ENCODE measurements at regions not wholly inside any gene's neighbourhood (a gene's known extent, or its start where the extent isn't known, plus 50 kb on each side); places are given as distances from the start of the nearest gene placed in this dataset.
"Not testable (repeated sequence)": the region's sequence is repeated elsewhere in the genome, so short reads cannot be mapped to it uniquely, and the experiment has no call there.

GRCh38 chr9:135284386-135285134, 195.0 kb upstream of the PPP1R26 start:
- no peaks in the 10 kb centered on the region for H3K36me3 ChIP-seq (replicated peaks; ENCODE audit: control insufficient read depth, insufficient read depth, low read length)
- no peak for DNase-seq
- no peaks in the 10 kb centered on the region for H3K27me3 ChIP-seq (ENCODE audit: control insufficient read depth, insufficient read depth, low read length)
- H3K4me3 ChIP-seq (ENCODE audit: insufficient read depth, low read depth, low read length), result no peak overlapping the region

DNA sequence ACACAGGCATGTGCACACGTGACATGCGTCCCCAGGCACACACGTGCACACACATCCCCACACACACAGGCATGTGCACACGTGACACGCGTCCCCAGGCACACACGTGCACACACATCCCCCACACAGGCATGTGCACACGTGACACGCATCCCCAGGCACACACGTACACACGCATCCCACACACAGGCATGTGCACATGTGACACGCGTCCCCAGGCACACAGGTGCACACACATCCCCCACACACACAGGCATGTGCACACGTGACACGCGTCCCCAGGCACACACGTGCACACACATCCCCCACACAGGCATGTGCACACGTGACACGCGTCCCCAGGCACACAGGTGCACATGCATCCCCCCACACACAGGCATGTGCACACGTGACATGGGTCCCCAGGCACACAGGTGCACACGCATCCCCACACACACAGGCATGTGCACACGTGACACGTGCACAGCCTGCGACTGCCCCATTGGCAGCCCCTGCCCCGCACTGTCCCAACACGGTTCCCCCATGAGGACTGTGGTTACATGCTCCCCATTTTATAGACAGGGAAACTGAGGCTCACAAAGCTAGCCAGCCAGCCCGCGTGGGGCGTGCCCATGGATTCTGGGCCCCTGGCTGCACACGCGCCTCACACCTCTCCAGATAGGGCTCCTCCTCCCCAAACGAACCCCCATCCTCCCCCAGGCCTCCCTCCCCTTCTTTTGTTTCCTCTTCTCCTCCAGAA, 193.2 kb upstream of the PPP1R26 start:
- H3K36me3 ChIP-seq (replicated peaks; ENCODE audit: control insufficient read depth, insufficient read depth, low read length); H3K27me3 ChIP-seq (ENCODE audit: control insufficient read depth, insufficient read depth, low read length); DNase-seq; H3K4me3 ChIP-seq (ENCODE audit: insufficient read depth, low read depth, low read length): not testable (repeated sequence)

DNA sequence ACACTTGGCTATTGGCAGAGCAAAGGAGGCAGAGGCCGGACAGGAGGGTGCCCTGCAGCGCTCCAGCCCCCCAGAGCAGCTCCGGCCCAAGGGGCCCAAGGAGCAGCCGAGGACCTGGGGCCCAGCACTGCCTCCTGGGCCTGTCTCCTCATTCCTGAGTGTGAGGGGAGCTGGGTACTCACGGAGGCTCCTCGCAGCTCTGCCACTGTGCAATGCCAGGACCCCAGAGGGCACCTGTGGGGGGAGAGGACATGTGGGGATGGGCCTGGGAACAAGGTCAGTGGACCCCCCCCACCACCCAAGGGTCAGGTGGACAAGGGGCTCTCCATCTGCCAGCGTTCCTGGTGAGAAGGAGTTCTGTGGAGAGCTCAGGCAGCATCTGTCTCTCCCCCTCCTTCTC, 192.6 kb upstream of the PPP1R26 start:
- Histone ChIP-seq H3K27me3 (ENCODE audit: control insufficient read depth, insufficient read depth, low read length) (no peaks in the 10 kb centered on the region), H3K4me3 (ENCODE audit: insufficient read depth, low read depth, low read length) (no peak overlapping the region), H3K36me3 (replicated peaks; ENCODE audit: control insufficient read depth, insufficient read depth, low read length) (no peaks in the 10 kb centered on the region)
- DNase-seq, result no peak

- Histone ChIP-seq H3K36me3 (replicated peaks; ENCODE audit: control insufficient read depth, insufficient read depth, low read length) (no peaks in the 10 kb centered on the region), H3K27me3 (ENCODE audit: control insufficient read depth, insufficient read depth, low read length) (no peaks in the 10 kb centered on the region), H3K4me3 (ENCODE audit: insufficient read depth, low read depth, low read length) (no peak overlapping the region)
- DNase-seq, result no peak
Observed at GRCh38 chr9:135287627-135288026, 192.0 kb upstream of the PPP1R26 start.

DNA sequence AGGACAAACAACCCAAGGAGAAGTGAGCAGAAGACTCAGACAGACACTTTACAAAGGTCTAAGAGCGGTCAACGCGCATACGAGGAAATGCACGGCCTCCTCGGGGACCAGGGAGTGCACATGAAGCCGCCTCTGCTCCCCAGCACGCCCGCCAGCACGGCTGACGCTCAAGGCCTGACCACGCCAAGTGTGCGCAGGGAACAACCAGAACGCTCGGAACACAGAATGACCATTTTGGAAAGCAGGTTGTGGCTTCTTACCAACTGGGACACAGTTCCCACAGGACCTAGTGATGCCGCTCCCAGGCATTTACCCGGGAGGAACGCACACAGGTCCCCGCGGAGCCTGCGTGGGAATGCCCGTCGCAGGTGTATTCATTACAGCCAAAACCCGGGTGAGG, 191.5 kb upstream of the PPP1R26 start:
- Histone ChIP-seq H3K27me3 (ENCODE audit: control insufficient read depth, insufficient read depth, low read length) (no peaks in the 10 kb centered on the region), H3K4me3 (ENCODE audit: insufficient read depth, low read depth, low read length) (no peak overlapping the region), H3K36me3 (replicated peaks; ENCODE audit: control insufficient read depth, insufficient read depth, low read length) (no peaks in the 10 kb centered on the region)
- DNase-seq, result no peak

DNA sequence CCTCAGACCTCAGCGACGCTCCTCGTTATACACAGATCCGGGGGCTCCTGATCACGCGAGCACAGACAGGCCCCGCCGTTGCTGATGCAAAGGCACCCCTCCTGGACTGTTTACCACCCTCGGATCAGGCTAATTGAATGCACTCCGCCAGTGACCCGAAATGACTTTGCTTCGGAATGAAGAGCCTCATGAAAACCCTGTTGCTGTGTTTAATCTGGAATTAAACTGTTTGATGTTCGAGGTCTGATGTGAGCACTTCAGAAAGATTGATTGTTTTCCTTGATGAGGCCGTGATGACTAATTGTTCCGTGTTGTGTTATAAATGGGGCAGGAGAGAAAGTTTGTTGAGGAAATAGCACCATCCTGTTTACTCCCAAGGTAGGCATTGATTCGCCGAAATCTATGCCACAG, 190.5 kb upstream of the PPP1R26 start:
- no peaks in the 10 kb centered on the region for H3K36me3 ChIP-seq (replicated peaks; ENCODE audit: control insufficient read depth, insufficient read depth, low read length)
- no peaks in the 10 kb centered on the region for H3K27me3 ChIP-seq (ENCODE audit: control insufficient read depth, insufficient read depth, low read length)
- no peak for DNase-seq
- H3K4me3 ChIP-seq (ENCODE audit: insufficient read depth, low read depth, low read length), result no peak overlapping the region

- H3K36me3 ChIP-seq (replicated peaks; ENCODE audit: control insufficient read depth, insufficient read depth, low read length), result no peaks in the 10 kb centered on the region
- DNase-seq, result no peak
- H3K27me3 ChIP-seq (ENCODE audit: control insufficient read depth, insufficient read depth, low read length), result no peaks in the 10 kb centered on the region
- no peak overlapping the region for H3K4me3 ChIP-seq (ENCODE audit: insufficient read depth, low read depth, low read length)
Observed at GRCh38 chr9:135290086-135290485, 189.5 kb upstream of the PPP1R26 start.

DNA sequence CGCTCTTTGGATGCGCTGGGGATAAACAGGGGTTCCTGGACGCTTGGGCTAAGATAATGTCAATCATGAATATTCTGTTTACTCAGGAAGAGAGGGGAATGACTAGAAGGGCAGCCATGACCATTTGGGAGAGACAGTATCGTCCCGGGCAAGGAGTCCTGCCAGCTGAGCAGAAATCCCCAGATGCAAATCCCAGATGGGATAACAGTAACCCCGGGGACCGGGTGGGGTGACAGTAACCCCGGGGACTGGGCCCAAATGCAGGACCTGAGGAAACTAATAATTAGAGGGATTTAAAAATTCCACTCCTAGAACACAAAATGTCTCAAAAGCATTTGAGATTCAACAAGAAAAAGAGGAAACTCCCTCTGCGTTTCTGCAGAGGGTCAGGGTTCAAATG, 189.0 kb upstream of the PPP1R26 start:
- Histone ChIP-seq H3K36me3 (replicated peaks; ENCODE audit: control insufficient read depth, insufficient read depth, low read length) (no peaks in the 10 kb centered on the region), H3K4me3 (ENCODE audit: insufficient read depth, low read depth, low read length) (no peak overlapping the region)
- DNase-seq, result no peak

GRCh38 chr9:135291165-135291564, 188.4 kb upstream of the PPP1R26 start:
- Histone ChIP-seq H3K4me3 (ENCODE audit: insufficient read depth, low read depth, low read length) (no peak overlapping the region), H3K36me3 (replicated peaks; ENCODE audit: control insufficient read depth, insufficient read depth, low read length) (no peaks in the 10 kb centered on the region), H3K27me3 (ENCODE audit: control insufficient read depth, insufficient read depth, low read length) (no peaks in the 10 kb centered on the region)
- DNase-seq, result no peak

More for the DNA sequence above, 189.0 kb upstream of the PPP1R26 start:
- no peaks in the 10 kb centered on the region for H3K27me3 ChIP-seq (ENCODE audit: control insufficient read depth, insufficient read depth, low read length)

DNA sequence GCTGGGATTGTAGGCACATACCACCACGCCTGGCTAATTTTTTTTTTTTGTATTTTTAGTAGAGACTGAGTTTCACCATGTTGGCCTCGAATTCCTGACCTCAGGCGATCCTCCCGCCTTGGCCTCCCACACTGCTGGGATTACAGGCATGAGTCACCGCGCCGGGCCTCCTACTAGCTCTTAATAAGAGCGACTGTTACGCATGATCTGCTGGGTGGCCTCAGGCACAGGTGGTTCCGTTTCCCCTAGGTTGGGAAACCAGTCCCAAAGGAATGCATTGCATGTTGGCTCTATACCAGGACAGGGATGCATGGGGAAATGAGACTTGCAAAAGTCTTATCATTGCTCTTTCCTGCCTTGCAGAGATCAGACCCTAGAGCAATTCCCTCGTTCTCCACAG, 184.7 kb upstream of the PPP1R26 start:
- H3K4me3 ChIP-seq (ENCODE audit: insufficient read depth, low read depth, low read length), result no peak overlapping the region
- H3K36me3 ChIP-seq (replicated peaks; ENCODE audit: control insufficient read depth, insufficient read depth, low read length), result no peaks in the 10 kb centered on the region
- DNase-seq, result no peak
- H3K27me3 ChIP-seq (ENCODE audit: control insufficient read depth, insufficient read depth, low read length), result no peaks in the 10 kb centered on the region

DNA sequence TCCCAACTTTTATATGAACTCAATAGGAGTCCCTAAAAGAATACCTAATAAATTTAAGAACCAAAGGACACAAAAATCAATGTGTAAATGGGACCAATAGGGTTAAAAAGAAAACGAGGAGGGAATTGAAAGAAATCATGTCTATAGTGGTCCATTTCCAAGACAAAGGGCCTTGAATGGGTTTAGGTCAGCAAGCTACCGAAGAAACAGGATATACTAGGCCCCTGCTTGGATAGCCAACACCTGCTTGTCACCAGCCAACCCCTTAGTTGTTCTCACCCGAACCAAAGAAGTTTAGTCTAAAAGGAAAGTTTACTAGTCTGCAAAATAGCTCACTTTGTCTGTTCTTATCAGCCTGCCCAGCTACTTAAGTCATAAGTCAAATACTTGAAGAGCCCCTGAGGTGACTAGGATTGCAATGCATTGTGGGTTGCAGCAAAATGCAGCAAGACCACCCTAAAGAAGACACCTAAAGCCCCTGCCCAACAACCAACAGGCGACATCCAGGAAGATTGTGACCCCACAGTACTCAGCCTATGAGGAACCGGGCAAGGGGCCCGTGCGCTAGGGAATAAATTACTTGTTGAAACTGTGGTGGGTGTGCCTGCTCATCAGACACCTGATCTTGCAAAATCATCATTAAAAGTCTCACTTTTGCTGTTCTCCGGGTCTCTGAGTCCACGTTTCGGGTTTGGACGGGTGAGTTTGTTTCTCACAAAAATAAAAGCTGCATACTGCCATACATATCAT, 183.9 kb upstream of the PPP1R26 start:
- Histone ChIP-seq H3K4me3 (ENCODE audit: insufficient read depth, low read depth, low read length) (no peak overlapping the region), H3K36me3 (replicated peaks; ENCODE audit: control insufficient read depth, insufficient read depth, low read length) (no peaks in the 10 kb centered on the region), H3K27me3 (ENCODE audit: control insufficient read depth, insufficient read depth, low read length) (no peaks in the 10 kb centered on the region)
- peak; percentile 55 for DNase-seq

DNA sequence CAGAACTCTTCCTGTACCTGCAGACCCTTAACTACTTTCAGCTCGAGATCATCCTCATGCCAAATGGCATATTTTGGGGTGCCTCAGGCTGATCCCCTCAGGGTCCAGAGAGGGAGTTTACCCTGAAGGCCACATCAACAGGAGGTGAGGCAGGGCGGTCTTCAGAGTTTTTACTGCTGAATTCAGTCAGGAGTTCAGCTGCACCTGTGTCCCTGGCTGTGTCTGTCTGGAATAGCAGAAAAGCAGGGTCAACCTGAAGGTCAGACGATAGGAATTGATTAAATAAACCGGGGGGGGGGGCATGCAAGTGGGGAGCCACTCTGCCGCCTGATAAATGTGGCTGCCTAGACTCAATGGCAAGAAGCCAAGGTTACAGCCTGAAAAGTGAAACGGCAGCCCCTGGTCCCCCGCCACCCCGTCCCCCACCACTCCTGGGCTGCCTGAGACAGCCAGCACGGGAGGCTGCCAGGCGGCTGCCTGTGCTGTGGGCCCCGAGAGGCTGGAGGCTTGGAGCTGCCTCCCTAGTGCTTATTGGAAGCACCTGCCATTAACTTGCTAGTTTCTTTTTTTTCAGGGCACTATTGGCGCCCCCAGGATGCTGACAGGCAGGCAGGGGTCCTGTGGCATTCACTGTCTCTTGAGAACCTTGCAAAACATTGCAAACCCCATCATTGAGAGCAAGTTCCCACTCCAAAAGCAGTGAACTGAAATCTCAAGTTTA, 182.7 kb upstream of the PPP1R26 start:
- DNase-seq, result peak; percentile 69
- H3K4me3 ChIP-seq (ENCODE audit: insufficient read depth, low read depth, low read length), result no peak overlapping the region
- no peaks in the 10 kb centered on the region for H3K27me3 ChIP-seq (ENCODE audit: control insufficient read depth, insufficient read depth, low read length)
- H3K36me3 ChIP-seq (replicated peaks; ENCODE audit: control insufficient read depth, insufficient read depth, low read length), result no peaks in the 10 kb centered on the region

DNA sequence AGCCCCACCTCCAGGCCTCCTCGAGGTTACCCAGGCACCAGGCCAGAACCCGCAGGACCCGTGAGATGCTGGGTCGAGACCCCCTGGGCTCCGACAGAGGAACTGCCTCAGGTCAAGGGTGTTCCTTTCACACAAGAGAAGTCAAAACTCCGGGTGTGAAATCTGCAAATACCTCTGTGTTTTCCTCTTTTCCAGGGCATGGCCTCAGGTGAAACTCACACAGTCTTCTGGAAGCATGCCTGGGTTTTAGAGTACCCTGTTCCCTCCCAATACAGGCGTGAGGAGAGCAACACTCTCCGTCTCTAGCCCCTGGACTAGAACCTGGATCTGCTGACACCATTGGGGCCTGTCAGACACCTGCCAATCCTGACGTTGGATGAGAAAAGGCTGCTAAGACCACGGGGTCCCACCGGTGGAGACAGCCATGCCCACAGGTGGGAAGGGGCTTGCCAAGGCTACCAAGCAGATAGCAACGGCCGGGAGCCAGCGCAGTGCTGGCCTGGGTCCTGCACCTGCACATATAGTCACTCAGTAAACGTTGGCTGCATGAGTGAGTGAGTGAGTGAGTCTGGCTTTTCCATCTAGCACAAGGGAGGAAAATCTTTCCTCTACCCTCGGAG, 182.0 kb upstream of the PPP1R26 start:
- Histone ChIP-seq H3K36me3 (replicated peaks; ENCODE audit: control insufficient read depth, insufficient read depth, low read length) (no peaks in the 10 kb centered on the region), H3K4me3 (ENCODE audit: insufficient read depth, low read depth, low read length) (no peak overlapping the region), H3K27me3 (ENCODE audit: control insufficient read depth, insufficient read depth, low read length) (0 out of 2 replicates have a peak, but pooled peaks cover 2% of the 10 kb centered on the region)
- peak; percentile 59 for DNase-seq

DNA sequence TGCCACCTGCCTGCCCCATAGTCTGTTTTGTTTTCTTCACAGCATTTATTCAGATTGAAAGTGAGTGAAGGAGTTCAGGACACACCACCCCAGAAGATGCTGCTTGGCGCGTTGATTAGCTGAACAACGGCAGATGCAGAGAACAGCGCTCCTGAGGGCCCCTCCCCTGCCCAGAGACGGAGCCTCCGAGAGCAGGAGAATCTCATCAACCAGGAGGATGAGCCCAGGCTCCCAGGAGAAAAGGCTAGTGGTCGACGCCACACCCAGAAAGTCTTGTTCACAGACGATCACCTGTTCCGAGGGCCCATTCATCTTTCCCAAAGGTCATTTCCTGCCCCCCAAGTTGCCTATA, 180.4 kb upstream of the PPP1R26 start:
- Histone ChIP-seq H3K27me3 (ENCODE audit: control insufficient read depth, insufficient read depth, low read length) (0 out of 2 replicates have a peak, but pooled peaks cover 2% of the 10 kb centered on the region), H3K36me3 (replicated peaks; ENCODE audit: control insufficient read depth, insufficient read depth, low read length) (no peaks in the 10 kb centered on the region), H3K4me3 (ENCODE audit: insufficient read depth, low read depth, low read length) (no peak overlapping the region)
- DNase-seq, result peak; percentile 53

Data from H7 (cell line).